KG1 (cell line): ENCODE measurements at regions not wholly inside any gene's neighbourhood (a gene's known extent, or its start where the extent isn't known, plus 50 kb on each side); places are given as distances from the start of the nearest gene placed in this dataset.

Experiments used
- DNase-seq: peaks from one replicate; lab custom pipeline; 2025; lab: John Stamatoyannopoulos, UW

DNA sequence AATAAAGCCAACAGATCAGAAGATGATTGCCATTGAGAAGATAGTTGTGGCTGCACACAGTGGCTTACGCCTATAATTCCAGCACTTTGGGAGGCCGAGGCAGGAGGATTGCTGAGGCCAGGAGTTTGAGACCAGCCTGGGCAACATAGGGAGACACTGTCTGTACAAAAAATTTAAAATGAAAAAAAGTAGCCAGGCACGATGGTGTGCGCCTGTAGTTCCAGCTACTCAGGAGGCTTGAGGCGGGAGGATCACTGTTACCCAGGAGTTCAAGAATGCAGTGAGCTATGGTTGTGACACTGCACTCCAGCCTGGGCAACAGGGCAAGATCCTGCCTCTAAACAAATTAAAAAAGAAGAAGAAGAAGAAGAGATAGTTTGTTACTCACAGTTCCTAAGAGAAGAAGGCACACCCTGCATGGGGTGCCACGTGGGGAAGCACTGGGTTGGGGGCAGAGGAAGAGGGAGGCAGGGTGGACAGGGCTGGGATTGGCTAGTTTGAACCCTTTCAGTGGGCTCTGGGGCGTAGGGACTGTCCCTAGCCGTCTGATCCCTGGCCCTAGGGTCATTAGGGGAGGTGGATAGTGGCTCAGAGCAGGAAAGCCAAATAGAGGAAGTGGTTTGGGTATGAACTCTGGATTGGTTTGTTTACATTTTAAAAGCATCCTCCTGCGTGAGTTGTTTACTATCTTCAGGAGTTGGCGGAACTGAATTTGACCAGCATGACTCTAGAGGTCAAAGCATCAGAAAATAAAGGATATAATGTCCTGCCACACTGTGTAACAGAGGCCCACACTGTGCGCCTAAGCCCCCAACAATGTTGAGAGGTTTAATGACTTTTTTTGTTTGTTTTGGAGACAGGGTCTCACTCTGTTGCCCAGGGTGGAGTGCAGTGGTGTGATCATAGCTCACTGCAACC lies 60.5 kb upstream of the MEDAG start:
- DNase-seq, result no peak

DNA sequence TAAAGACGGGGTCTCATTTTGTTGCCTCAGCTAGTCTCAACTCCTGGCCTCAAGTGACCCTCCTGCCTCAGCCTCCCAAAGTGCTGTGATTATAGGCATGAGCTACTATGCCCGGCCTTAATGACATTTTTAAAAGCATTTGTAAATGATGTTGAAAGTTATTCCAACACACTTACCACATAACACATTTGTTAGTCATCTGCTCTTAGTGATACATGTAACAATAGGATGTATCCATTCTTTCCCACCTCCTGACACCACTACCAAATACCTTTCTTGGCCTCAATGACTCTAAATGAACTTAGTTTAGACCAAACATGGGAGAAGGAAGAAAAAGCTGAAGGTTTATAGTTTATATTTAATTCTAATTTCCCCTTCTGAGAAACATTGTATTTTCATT lies 59.8 kb upstream of the MEDAG start:
- DNase-seq, result no peak

GRCh38 chr13:30846866-30847265 lies 59.2 kb upstream of the MEDAG start:
- DNase-seq, result no peak

DNA sequence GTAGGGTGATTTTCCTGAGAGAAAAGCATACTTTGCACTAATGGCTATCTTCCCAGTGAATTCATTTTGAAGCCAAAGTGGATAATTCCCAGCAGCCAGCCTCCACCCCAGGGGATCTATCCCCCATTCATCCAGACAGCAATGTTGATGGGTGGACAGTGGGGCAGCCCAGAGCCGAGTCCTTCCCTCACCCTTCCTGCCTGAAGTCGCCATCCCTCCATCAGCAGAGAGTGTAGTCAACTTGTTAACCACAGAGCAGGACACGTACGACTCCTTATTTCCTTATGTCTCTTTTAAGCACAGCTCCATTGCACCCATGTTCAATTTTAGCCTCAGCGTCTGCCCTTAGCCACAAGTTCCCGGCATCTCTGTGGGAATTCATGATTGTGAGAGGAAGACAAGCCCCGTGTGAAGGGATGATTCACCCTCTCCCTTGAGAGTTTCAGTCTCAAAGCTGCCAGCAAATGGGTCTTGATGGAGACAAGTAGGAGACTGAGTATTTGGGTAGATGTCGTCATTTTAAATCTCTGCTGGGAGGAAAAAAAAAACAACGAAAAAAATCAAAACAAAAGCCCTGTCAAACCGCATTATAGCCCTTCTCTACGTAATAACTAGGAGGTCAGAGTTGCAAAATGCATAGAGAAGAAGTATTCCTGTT lies 58.3 kb upstream of the MEDAG start:
- DNase-seq, result no peak

GRCh38 chr13:30848332-30849027 lies 57.6 kb upstream of the MEDAG start:
- no peak for DNase-seq

DNA sequence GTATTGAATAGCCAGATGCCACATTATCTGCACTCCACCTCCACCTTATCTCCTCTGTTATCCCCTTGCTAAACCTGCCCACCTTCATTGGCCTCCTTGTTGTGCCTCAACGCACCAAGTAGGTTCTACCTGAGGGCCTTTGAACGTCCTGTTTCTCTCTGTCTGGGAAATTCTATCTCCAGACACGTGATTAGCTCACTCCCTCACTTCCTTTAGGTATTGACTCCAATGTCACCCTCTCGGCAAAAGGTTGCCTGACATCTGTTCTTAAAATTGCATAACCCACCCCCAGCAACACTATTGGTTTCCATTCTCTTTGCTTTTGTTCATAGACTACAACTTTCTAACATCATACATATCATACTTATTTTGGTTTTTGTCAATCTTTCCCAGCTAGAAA lies 56.5 kb upstream of the MEDAG start:
- no peak for DNase-seq

DNA sequence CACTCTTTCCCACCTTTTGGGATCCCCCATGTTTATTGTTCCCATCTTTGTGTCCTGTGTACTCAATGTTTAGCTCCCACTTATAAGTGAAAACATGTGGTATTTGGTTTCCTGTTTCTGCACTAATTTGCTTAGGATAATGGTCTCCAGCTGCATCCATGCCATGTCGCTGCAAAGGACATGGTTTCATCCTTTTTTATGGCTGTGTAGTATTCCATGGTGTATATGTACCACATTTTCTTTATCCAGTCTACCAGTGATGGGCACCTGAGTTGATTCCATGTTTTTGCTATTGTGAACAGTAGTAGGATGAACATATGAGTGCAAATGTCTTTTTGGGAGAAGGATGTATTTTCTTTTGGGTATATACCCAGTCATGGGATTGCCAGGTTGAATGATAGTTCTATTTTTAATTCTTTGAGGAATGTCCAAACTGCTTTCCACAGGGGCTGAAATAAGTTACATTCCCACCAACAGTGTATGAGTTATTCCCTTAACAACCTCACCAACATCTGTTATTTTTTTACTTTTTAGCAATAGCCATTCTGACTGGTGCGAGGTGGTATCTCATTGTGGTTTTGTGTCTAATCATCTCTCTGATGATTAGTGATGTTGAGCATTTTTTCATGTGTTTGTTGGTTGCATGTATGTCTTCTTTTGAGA lies 55.7 kb upstream of the MEDAG start:
- no peak for DNase-seq

DNA sequence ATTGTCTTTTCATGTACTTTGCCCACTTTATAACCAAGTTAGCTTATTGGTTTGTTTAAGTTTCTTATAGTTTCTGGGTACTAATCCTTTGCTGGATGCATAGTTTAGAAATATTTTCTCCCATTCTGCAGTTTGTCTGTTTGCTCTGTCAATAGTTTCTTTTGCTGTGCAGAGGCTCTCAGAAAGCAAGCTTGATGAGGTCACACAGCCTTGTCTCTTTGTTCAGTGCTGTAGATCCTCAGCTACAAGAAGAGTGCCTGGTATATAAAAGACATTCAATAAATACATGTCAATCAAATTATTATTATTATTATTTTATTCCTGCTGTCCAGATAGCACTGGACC lies 55.2 kb upstream of the MEDAG start:
- DNase-seq, result no peak

GRCh38 chr13:30851697-30852096 lies 54.4 kb upstream of the MEDAG start:
- no peak for DNase-seq

DNA sequence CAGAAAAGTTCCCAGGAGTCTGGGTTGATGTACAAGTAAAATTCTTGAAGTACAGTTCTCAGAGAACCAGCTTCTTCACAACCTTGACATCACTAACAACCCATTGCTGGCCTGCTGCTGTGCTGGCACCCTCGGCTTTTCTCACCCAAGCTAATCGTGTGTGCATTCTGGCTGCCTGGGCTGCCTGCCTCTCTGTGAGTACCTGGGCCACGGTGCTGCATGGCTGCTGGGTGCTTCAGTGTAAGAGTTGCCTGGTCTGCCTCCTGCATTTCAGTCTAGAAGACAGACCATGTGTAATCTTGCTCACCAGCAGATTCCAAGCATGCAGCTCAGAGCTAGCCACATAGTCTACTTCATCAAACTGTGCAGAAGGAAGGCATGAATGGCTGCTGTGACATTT lies 50.5 kb upstream of the MEDAG start:
- no peak for DNase-seq

DNA sequence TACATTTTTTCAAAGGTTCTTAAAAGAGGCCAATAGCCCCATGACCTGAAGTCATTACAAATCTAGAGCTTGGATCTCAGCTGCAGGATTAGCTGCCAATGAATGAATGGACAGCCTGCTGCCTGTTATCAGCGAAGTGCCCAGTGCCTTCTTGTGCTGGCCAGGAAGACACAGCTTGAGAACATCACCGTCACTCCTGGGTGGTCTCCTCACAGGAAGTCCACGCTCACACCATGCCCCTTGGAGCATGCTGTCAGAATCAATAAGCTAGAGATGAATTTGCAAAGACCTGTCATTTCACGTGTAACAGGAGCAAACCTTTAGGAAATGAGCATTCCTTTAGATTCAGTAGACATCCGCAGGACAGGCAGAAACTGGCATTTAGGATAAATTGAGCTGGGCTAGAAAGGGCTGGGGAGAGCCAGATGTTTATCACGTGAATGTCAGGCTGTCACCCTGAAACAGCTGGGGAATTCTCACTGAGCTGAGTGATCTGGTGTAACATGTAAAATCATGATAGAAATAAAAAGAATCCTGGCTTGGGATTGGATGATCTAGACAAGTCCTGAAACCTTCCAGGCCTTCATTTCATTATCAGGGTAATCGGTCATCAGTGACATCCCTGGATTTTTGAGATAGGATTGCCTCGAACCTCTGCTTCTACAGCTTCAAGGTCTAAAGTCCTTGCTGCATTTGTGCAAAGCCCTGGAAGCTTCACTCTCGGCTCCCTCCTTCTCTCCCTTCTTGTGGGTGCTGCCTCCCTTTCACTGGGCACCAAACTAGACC lies 49.9 kb upstream of the MEDAG start:
- no peak for DNase-seq
